Chondrocyte (in vitro differentiated cells): ENCODE measurements at regions not wholly inside any gene's neighbourhood (a gene's known extent, or its start where the extent isn't known, plus 50 kb on each side); places are given as distances from the start of the nearest gene placed in this dataset.

Experiments
- DNase-seq: peaks from one replicate; pipeline ENCODE4 v3.0.0; 2021; ENCODE audit warnings: mixed read lengths, low spot score
- H3K27ac Mint-ChIP-seq: one replicate; pipeline ENCODE4 v1.8.0; 2021; ENCODE audit warnings: mild to moderate bottlenecking, moderate library complexity, mixed read lengths; ENCODE audit not compliant: unreplicated experiment
- H3K27me3 Mint-ChIP-seq: 2 replicates; pipeline ENCODE4 v1.8.0; 2021; ENCODE audit warnings: low read depth, mixed read lengths
- H3K36me3 Mint-ChIP-seq: 2 replicates; pipeline ENCODE4 v1.8.0; 2021; ENCODE audit warnings: low read depth, mixed read lengths
- H3K4me1 Mint-ChIP-seq: 2 replicates; pipeline ENCODE4 v1.8.0; 2021; ENCODE audit warnings: low read depth, mild to moderate bottlenecking, mixed read lengths
- H3K4me3 Mint-ChIP-seq: one replicate; pipeline ENCODE4 v1.8.0; 2021; ENCODE audit warnings: mild to moderate bottlenecking, moderate library complexity, mixed read lengths; ENCODE audit not compliant: unreplicated experiment
- H3K9me3 Mint-ChIP-seq: 2 replicates; pipeline ENCODE4 v1.8.0; 2021; ENCODE audit warnings: low read depth, mixed read lengths
- TF ChIP-seq, protein P1 (sequence below): fragments of 200-600 bp; sonication (generic); IDR thresholded peaks from 2 replicates; pipeline ENCODE4 v1.5.0; 2021; ENCODE audit warnings: antibody characterized with exemption, mild to moderate bottlenecking, moderate library complexity

DNA sequence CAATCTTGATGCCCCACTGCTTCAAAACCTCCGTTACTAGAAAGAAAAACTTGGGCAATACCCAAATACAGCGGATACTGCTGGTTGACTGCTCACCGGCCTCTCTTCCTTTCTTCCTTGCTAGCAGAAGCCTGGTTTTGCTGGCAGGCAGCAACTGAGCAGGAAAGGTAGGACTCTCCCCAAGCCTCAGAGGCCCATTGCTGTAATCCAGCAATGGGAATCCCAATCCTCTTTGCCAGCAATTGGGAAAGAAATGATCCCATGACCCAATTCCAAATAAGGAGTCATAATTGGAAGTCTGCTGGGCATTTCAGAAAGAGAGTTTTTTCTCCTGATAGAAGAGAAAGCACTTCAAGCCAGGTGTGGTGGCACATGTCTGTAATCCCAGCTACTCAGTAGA, 394.5 kb downstream of the BCOR start:
- TF ChIP-seq, protein P1, sequence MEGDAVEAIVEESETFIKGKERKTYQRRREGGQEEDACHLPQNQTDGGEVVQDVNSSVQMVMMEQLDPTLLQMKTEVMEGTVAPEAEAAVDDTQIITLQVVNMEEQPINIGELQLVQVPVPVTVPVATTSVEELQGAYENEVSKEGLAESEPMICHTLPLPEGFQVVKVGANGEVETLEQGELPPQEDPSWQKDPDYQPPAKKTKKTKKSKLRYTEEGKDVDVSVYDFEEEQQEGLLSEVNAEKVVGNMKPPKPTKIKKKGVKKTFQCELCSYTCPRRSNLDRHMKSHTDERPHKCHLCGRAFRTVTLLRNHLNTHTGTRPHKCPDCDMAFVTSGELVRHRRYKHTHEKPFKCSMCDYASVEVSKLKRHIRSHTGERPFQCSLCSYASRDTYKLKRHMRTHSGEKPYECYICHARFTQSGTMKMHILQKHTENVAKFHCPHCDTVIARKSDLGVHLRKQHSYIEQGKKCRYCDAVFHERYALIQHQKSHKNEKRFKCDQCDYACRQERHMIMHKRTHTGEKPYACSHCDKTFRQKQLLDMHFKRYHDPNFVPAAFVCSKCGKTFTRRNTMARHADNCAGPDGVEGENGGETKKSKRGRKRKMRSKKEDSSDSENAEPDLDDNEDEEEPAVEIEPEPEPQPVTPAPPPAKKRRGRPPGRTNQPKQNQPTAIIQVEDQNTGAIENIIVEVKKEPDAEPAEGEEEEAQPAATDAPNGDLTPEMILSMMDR = no peak
- no peak overlapping the region for H3K4me3 Mint-ChIP-seq
- no peak for DNase-seq
- H3K27ac Mint-ChIP-seq = no peak overlapping the region
- H3K9me3 Mint-ChIP-seq = peaks cover 18% of the 10 kb centered on the region
- H3K27me3 Mint-ChIP-seq = no peaks in the 10 kb centered on the region
- no peaks in the 10 kb centered on the region for H3K36me3 Mint-ChIP-seq
- H3K4me1 Mint-ChIP-seq = peaks cover 9% of the 10 kb centered on the region

DNA sequence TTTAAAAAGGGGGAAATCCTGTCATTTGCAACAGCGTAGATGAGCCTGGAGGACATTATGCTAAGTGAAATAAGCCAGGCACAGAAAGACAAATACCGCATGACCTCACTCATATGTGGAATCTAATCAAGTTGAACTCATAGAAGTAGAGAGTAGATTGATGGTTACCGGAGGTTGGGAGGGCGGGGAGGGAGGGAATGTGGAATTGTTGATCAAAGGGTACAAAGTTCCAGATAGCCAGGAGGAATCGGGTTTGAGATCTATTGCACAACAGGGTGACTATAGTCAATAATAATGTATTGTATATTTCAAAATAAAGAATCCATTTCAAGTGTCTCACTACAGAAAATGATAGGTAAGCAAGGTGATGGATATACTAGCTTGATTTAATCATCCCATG, 393.2 kb downstream of the BCOR start:
- no peaks in the 10 kb centered on the region for H3K27me3 Mint-ChIP-seq
- H3K27ac Mint-ChIP-seq = no peak overlapping the region
- TF ChIP-seq, protein P1 = no peak
- H3K4me1 Mint-ChIP-seq = peaks cover 9% of the 10 kb centered on the region
- H3K36me3 Mint-ChIP-seq = no peaks in the 10 kb centered on the region
- peaks cover 21% of the 10 kb centered on the region for H3K9me3 Mint-ChIP-seq
- H3K4me3 Mint-ChIP-seq = no peak overlapping the region
- no peak for DNase-seq

DNA sequence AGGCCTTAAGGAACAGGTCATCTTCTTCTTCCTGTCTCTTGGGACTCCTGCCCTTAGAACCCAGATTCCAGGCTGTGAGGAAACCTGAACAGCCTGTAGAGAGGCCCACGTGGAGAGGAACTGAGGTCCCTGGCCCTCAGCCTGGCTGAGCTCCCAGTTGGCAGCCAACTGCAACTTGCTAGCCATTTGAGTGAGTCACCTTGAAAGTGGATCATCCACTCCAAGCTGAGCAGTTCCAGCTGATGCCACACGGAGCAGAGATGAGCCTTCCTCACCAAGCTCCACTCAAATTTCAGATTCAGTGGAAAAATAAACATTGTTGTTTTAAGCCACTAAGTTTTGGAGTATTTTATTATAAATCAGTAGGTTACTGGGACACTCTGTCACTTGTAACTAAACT, 392.5 kb downstream of the BCOR start:
- Mint-ChIP-seq H3K9me3 (peaks cover 26% of the 10 kb centered on the region), H3K4me3 (peak overlapping the region; percentile 12), H3K27ac (no peak overlapping the region), H3K27me3 (no peaks in the 10 kb centered on the region), H3K36me3 (no peaks in the 10 kb centered on the region), H3K4me1 (peaks cover 9% of the 10 kb centered on the region)
- TF ChIP-seq, protein P1 = peak; percentile 71
- DNase-seq = no peak

DNA sequence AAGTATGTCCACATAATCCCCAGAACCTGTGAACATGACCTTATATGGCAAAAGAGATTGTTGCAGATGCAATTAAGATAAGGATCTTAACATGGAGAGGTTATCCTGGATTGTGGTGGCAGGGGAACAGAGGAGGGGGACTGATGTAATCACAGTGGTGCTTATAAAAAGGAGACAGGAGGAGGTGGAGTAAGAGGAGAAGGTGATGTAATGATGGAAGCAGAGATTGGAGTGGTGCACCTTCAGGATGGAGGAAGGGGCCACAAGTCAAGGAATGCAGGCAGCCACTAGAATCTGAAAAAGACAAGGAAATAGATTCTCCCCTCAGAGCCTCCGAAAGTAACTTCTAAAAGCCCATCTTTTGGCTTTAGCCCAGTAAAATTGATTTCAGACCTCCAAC, 388.4 kb downstream of the BCOR start:
- H3K4me1 Mint-ChIP-seq = peaks cover 9% of the 10 kb centered on the region
- H3K27ac Mint-ChIP-seq = no peak overlapping the region
- TF ChIP-seq, protein P1 = no peak
- no peak for DNase-seq
- no peak overlapping the region for H3K4me3 Mint-ChIP-seq
- no peaks in the 10 kb centered on the region for H3K36me3 Mint-ChIP-seq
- H3K27me3 Mint-ChIP-seq = no peaks in the 10 kb centered on the region
- H3K9me3 Mint-ChIP-seq = peaks cover 23% of the 10 kb centered on the region

DNA sequence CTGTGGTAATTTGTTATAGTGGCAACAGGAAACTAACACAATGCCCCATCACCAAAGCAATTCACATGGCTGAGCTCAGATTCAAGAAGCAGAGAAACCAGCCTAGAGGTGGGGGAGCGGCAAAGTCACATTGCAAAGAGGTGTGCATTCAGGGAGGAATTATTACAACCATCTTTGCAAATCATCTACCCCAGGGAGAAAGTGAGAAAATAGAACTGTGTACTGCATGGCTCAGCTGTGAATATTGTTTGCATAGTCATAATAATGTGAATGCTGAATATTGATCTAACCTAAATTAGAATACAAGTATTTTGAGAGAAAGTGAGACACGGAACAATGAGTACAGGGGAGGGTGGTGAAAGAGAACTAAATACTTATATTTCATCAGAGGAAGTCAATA, 387.9 kb downstream of the BCOR start:
- Mint-ChIP-seq H3K27me3 (no peaks in the 10 kb centered on the region), H3K4me1 (peaks cover 9% of the 10 kb centered on the region), H3K4me3 (no peak overlapping the region), H3K36me3 (no peaks in the 10 kb centered on the region), H3K27ac (no peak overlapping the region), H3K9me3 (peaks cover 23% of the 10 kb centered on the region)
- TF ChIP-seq, protein P1 = no peak
- DNase-seq = no peak
